Esophagus muscularis mucosa (tissue), 3 donors: ENCODE measurements at regions not wholly inside any gene's neighbourhood (a gene's known extent, or its start where the extent isn't known, plus 50 kb on each side); places are given as distances from the start of the nearest gene placed in this dataset.

Experiments
- CTCF ChIP-seq, 3 experiments: fragments of 200-600 bp in 2 of 3; fragments of 450-650 bp in 1 of 3; sonication (generic) in 2 of 3; IDR thresholded peaks; one replicate each; pipeline ENCODE4 v1.5.1; 2017 to 2019; ENCODE audit warnings: antibody characterized with exemption in 3 of 3, mild to moderate bottlenecking in 2 of 3, moderate library complexity in 1 of 3
- POLR2A ChIP-seq: fragments of 450-650 bp; IDR thresholded peaks from one replicate; pipeline ENCODE4 v1.6.1; 2017; ENCODE audit warnings: antibody characterized with exemption, moderate library complexity, mild to moderate bottlenecking, low read depth

GRCh38 chr21:22288885-22289499 lies 1290.8 kb downstream of the NCAM2 start:
- no peak for TF ChIP-seq CTCF (IDR thresholded peaks at IDR 0.05)
- TF ChIP-seq POLR2A, result no peak
